ENCODE measurements at regions not wholly inside any gene's neighbourhood (a gene's known extent, or its start where the extent isn't known, plus 50 kb on each side); places are given as distances from the start of the nearest gene placed in this dataset.

DNA sequence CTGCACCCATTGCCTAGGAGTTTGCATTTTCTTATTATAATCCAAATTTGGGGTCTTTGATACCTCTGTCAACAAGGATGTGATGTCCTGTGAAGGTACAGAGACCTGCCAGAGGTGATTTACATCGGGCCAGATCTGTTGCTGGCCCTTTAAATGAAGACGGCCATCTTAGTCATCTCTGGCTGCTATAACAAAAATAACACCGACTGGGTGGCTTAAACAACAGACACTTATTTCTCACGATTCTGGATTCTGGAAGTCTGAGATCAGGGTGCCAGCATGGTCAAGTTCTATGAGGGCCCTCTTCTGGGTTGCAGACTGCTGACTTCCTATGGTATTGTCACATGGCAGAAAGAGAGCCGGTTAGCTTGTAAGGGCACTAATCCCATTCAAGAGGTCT is 75.7 kb downstream of the F11 start:
- Histone ChIP-seq H3K27ac (no peak overlapping the region), H3K36me3 (no peaks in the 10 kb centered on the region), H3K4me3 (no peak overlapping the region), H3K27me3 (no peaks in the 10 kb centered on the region), H3K9me3 (no peaks in the 10 kb centered on the region), H3K4me1 (no peaks in the 10 kb centered on the region)
- WGBS: 89% methylated on average over 5 of the region's 5 CpGs
- no peak for DNase-seq (ENCODE audit: low spot score in 2 of 2)
- TF ChIP-seq, protein P1, sequence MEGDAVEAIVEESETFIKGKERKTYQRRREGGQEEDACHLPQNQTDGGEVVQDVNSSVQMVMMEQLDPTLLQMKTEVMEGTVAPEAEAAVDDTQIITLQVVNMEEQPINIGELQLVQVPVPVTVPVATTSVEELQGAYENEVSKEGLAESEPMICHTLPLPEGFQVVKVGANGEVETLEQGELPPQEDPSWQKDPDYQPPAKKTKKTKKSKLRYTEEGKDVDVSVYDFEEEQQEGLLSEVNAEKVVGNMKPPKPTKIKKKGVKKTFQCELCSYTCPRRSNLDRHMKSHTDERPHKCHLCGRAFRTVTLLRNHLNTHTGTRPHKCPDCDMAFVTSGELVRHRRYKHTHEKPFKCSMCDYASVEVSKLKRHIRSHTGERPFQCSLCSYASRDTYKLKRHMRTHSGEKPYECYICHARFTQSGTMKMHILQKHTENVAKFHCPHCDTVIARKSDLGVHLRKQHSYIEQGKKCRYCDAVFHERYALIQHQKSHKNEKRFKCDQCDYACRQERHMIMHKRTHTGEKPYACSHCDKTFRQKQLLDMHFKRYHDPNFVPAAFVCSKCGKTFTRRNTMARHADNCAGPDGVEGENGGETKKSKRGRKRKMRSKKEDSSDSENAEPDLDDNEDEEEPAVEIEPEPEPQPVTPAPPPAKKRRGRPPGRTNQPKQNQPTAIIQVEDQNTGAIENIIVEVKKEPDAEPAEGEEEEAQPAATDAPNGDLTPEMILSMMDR (IDR thresholded peaks at IDR 0.05): no peak
- TF ChIP-seq POLR2AphosphoS5 (IDR thresholded peaks at IDR 0.05): no peak
- no peak for TF ChIP-seq EP300 (IDR thresholded peaks at IDR 0.05)
- no peak for TF ChIP-seq POLR2A (IDR thresholded peaks at IDR 0.05)

Data from suprapubic skin (tissue), 4 donors.